GM23338 (cell line): ENCODE measurements at regions not wholly inside any gene's neighbourhood (a gene's known extent, or its start where the extent isn't known, plus 50 kb on each side); places are given as distances from the start of the nearest gene placed in this dataset.

ENCODE experiments used
- CTCF ChIP-seq, 2 experiments: fragments of 200-600 bp in 1 of 2; sonication (generic) in 1 of 2; conservative IDR thresholded peaks; 2 replicates each; pipeline versions ENCODE4 v1.5.1 to v1.6.1; 2016 to 2017; ENCODE audit warnings: antibody characterized with exemption in 2 of 2, low read depth in 2 of 2, mild to moderate bottlenecking in 2 of 2, moderate library complexity in 1 of 2
- ETS1 ChIP-seq: IDR thresholded peaks from 2 replicates; pipeline ENCODE4 v1.6.1; 2016; ENCODE audit warnings: antibody characterized with exemption
- POLR2AphosphoS5 ChIP-seq: IDR thresholded peaks from 2 replicates; pipeline ENCODE4 v1.6.1; 2016; ENCODE audit warnings: antibody characterized with exemption, low read depth
- ZNF331 ChIP-seq: fragments of 250-450 bp; sonication (Bioruptor Pico); IDR thresholded peaks from 2 replicates; pipeline ENCODE4 v1.5.0; 2020; ENCODE audit warnings: low read depth, mild to moderate bottlenecking, moderate library complexity

GRCh38 chr4:68751138-68751537, 64.7 kb upstream of the UGT2B10 start:
- TF ChIP-seq POLR2AphosphoS5 (no peak), CTCF (conservative IDR thresholded peaks at IDR 0.05; ENCODE audit: low read depth in 2 of 2) (no peak), ETS1 (no peak), ZNF331 (CRISPR knock-in tag) (no peak)
